ENCODE measurements at regions not wholly inside any gene's neighbourhood (a gene's known extent, or its start where the extent isn't known, plus 50 kb on each side); places are given as distances from the start of the nearest gene placed in this dataset.

GRCh38 chr12:19894803-19895202 is 455.5 kb downstream of the AEBP2 start:
- Histone ChIP-seq H3K36me3 (no peaks in the 10 kb centered on the region), H3K27ac (no peak overlapping the region), H3K9me3 (ENCODE audit: low read depth) (no peaks in the 10 kb centered on the region), H3K4me1 (ENCODE audit: low read depth) (no peaks in the 10 kb centered on the region), H3K4me3 (no peak overlapping the region), H3K27me3 (no peaks in the 10 kb centered on the region)
- peak in 1 of 2 donors; percentile 31 for DNase-seq (ENCODE audit: low read depth in 1 of 2, low spot score in 1 of 2)
- TF ChIP-seq CTCF (IDR thresholded peaks at IDR 0.05; ENCODE audit: low read depth, low read length): no peak

- no peaks in the 10 kb centered on the region for H3K9me3 ChIP-seq (ENCODE audit: low read depth)
- no peak for DNase-seq (ENCODE audit: low read depth in 1 of 2, low spot score in 1 of 2)
- TF ChIP-seq CTCF (IDR thresholded peaks at IDR 0.05; ENCODE audit: low read depth, low read length): no peak
- no peak overlapping the region for H3K27ac ChIP-seq
- no peaks in the 10 kb centered on the region for H3K27me3 ChIP-seq
- no peaks in the 10 kb centered on the region for H3K36me3 ChIP-seq
- no peaks in the 10 kb centered on the region for H3K4me1 ChIP-seq (ENCODE audit: low read depth)
- no peak overlapping the region for H3K4me3 ChIP-seq
These were observed 456.1 kb downstream of the AEBP2 start for GRCh38 chr12:19895246-19896020.

DNA sequence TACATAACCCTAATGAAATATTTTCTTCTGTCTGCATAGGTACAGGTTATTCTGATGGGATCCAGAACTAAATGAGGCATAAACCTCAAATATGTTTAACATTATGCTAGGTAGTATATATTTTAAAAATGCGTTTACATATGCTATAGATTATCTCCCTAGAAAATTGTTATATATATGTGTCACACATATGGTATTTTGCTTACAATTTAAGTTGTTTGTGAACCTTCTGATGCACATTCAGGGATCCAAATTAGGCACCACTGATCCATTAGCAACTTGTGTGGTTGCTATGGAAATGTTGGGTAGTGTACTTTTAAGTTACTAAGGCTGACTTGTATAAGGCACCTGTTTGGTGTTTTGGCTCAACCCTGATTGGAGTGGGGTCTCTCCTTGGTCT is 456.7 kb downstream of the AEBP2 start:
- no peaks in the 10 kb centered on the region for H3K4me1 ChIP-seq (ENCODE audit: low read depth)
- no peak overlapping the region for H3K4me3 ChIP-seq
- H3K27ac ChIP-seq: no peak overlapping the region
- no peaks in the 10 kb centered on the region for H3K27me3 ChIP-seq
- no peaks in the 10 kb centered on the region for H3K36me3 ChIP-seq
- DNase-seq (ENCODE audit: low read depth in 1 of 2, low spot score in 1 of 2): no peak
- no peak for TF ChIP-seq CTCF (IDR thresholded peaks at IDR 0.05; ENCODE audit: low read depth, low read length)
- no peaks in the 10 kb centered on the region for H3K9me3 ChIP-seq (ENCODE audit: low read depth)

GRCh38 chr12:19896534-19896933 is 457.2 kb downstream of the AEBP2 start:
- H3K4me3 ChIP-seq: no peak overlapping the region
- H3K9me3 ChIP-seq (ENCODE audit: low read depth): no peaks in the 10 kb centered on the region
- no peak for TF ChIP-seq CTCF (IDR thresholded peaks at IDR 0.05; ENCODE audit: low read depth, low read length)
- H3K36me3 ChIP-seq: no peaks in the 10 kb centered on the region
- H3K27me3 ChIP-seq: no peaks in the 10 kb centered on the region
- no peaks in the 10 kb centered on the region for H3K4me1 ChIP-seq (ENCODE audit: low read depth)
- no peak overlapping the region for H3K27ac ChIP-seq
- no peak for DNase-seq (ENCODE audit: low read depth in 1 of 2, low spot score in 1 of 2)

DNA sequence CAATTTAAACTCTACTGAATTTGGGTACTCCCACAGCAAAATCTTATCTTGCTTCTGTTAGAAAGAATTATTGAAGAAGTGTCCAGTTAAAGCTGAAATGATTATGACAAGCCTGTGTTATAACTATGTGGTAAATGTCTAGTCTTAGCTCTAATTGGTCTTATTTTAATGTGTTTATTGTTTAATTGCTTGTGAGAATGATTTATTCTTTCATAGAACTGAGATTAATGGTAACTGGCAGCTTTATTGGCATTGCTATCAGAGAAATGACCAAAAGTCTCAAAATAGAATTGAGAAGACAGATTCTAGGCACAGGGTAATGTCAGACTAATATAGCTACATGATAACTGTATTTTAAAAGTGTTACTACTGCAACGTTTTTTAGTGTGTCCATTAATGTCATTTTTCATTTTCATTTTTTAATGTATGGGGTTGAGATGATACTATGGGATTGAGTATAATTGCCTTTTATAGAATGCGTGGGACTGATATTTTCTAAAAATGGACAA is 458.7 kb downstream of the AEBP2 start:
- DNase-seq (ENCODE audit: low read depth in 1 of 2, low spot score in 1 of 2): no peak
- Histone ChIP-seq H3K4me1 (ENCODE audit: low read depth) (no peaks in the 10 kb centered on the region), H3K27me3 (no peaks in the 10 kb centered on the region), H3K36me3 (no peaks in the 10 kb centered on the region), H3K4me3 (no peak overlapping the region), H3K27ac (no peak overlapping the region), H3K9me3 (ENCODE audit: low read depth) (no peaks in the 10 kb centered on the region)
- no peak for TF ChIP-seq CTCF (IDR thresholded peaks at IDR 0.05; ENCODE audit: low read depth, low read length)

All from cardiac muscle cell (in vitro differentiated cells and primary cell).